ENCODE measurements at regions not wholly inside any gene's neighbourhood (a gene's known extent, or its start where the extent isn't known, plus 50 kb on each side); places are given as distances from the start of the nearest gene placed in this dataset.

- Histone ChIP-seq H3K4me2 (ENCODE audit: low read length) (no peak overlapping the region), H3K79me2 (ENCODE audit: insufficient read depth, low read depth, low read length) (no peaks in the 10 kb centered on the region), H3K27ac (ENCODE audit: low read depth, low read length, poor library complexity, severe bottlenecking) (no peak overlapping the region), H3K4me1 (ENCODE audit: insufficient read depth, low read length, poor library complexity, severe bottlenecking) (no peaks in the 10 kb centered on the region), H3K36me3 (ENCODE audit: insufficient read depth, low read length) (no peaks in the 10 kb centered on the region), H4K20me1 (ENCODE audit: insufficient read depth, low read length) (no peaks in the 10 kb centered on the region), H2AFZ (ENCODE audit: low read length) (no peak overlapping the region), H3K9me3 (ENCODE audit: low read length) (no peaks in the 10 kb centered on the region), H3K4me3 (ENCODE audit: low read depth, low read length, poor library complexity, severe bottlenecking) (no peak overlapping the region), H3K9me2 (ENCODE audit: insufficient read depth, low read length) (no peaks in the 10 kb centered on the region)
- no TSS peak for BruUV-seq (replicated peaks)
- intact Hi-C loops (cut with micrococcal nuclease; ENCODE audit: unreplicated experiment), result no loop called here
- ChIA-PET CTCF (ENCODE audit: unreplicated experiment) (no interaction called here), POLR2A (interaction anchor here (0.8 kb wide), 1 partner anchor 56 kb away, joined by 3 read pairs; no protein-coding TSS in a partner anchor)
- DNase-seq (ENCODE audit: low spot score), result no peak
- no peak for TF ChIP-seq EZH2phosphoT487 (IDR thresholded peaks at IDR 0.05; ENCODE audit: borderline replicate concordance, low read depth, low read length)
- TF ChIP-seq, protein P1, sequence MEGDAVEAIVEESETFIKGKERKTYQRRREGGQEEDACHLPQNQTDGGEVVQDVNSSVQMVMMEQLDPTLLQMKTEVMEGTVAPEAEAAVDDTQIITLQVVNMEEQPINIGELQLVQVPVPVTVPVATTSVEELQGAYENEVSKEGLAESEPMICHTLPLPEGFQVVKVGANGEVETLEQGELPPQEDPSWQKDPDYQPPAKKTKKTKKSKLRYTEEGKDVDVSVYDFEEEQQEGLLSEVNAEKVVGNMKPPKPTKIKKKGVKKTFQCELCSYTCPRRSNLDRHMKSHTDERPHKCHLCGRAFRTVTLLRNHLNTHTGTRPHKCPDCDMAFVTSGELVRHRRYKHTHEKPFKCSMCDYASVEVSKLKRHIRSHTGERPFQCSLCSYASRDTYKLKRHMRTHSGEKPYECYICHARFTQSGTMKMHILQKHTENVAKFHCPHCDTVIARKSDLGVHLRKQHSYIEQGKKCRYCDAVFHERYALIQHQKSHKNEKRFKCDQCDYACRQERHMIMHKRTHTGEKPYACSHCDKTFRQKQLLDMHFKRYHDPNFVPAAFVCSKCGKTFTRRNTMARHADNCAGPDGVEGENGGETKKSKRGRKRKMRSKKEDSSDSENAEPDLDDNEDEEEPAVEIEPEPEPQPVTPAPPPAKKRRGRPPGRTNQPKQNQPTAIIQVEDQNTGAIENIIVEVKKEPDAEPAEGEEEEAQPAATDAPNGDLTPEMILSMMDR (conservative IDR thresholded peaks at IDR 0.05; ENCODE audit: low read length), result no peak
Measured at GRCh38 chr12:91746976-91747375, 398.7 kb downstream of the BTG1 start.

DNA sequence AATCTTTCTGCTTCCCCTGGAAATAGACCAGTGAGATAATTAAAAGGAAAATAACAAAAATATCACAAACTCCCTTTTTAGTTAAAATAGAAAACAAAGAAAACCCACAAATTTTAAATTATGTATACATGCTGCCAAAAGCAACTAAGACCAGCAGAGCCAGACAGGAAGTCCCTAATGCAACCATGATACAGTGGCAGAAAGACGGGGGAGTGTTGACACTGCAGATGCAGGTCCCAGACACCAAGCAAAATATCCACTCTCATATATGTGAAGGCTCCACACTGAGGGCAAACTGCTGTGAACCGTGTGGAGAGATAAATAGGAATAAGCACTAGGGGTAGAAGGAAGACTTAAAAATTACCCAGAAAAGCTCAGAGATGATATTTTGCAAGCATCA, 401.0 kb downstream of the BTG1 start:
- CTCF ChIA-PET (ENCODE audit: unreplicated experiment), result no interaction called here
- Histone ChIP-seq H3K4me3 (ENCODE audit: low read depth, low read length, poor library complexity, severe bottlenecking) (no peak overlapping the region), H4K20me1 (ENCODE audit: insufficient read depth, low read length) (no peaks in the 10 kb centered on the region), H3K36me3 (ENCODE audit: insufficient read depth, low read length) (no peaks in the 10 kb centered on the region), H3K79me2 (ENCODE audit: insufficient read depth, low read depth, low read length) (no peaks in the 10 kb centered on the region), H3K4me2 (ENCODE audit: low read length) (no peak overlapping the region), H3K4me1 (ENCODE audit: insufficient read depth, low read length, poor library complexity, severe bottlenecking) (no peaks in the 10 kb centered on the region), H2AFZ (ENCODE audit: low read length) (no peak overlapping the region), H3K9me2 (ENCODE audit: insufficient read depth, low read length) (no peaks in the 10 kb centered on the region), H3K27ac (ENCODE audit: low read depth, low read length, poor library complexity, severe bottlenecking) (no peak overlapping the region), H3K9me3 (ENCODE audit: low read length) (no peaks in the 10 kb centered on the region)
- TF ChIP-seq EZH2phosphoT487 (IDR thresholded peaks at IDR 0.05; ENCODE audit: borderline replicate concordance, low read depth, low read length), result no peak
- TF ChIP-seq, protein P1 (conservative IDR thresholded peaks at IDR 0.05; ENCODE audit: low read length), result no peak
- BruUV-seq (replicated peaks), result no TSS peak
- POLR2A ChIA-PET, result no interaction called here
- DNase-seq (ENCODE audit: low spot score), result no peak
- intact Hi-C loops (cut with micrococcal nuclease; ENCODE audit: unreplicated experiment), result no loop called here

DNA sequence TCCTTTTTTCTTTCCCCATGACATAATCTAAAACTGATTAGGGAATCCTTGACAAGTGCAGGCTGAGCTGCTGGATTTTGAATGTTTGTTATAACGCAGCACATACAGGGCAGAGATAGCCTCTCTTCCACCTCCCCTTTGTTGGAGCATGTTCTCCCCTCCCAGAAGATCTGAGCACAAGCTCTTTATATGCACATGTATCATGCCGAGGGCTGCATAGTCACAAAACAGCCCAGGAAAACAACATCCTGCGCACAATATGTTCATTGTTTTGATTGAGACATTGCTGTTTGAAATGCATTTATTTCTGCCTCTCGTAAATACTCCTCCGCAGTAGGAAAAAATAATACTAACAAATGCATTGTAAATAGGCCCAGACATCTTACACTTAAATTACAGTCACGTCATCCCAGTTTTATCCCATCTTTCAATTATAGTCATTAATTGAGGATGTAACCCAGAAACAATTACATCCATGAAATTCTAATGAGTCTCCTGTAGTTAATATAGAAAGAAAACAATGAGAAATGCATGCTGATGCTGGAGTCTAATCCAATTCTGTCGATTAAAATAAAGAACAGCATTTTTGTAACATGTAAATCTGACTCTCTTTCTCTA, 401.8 kb downstream of the BTG1 start:
- TF ChIP-seq, protein P1 (conservative IDR thresholded peaks at IDR 0.05; ENCODE audit: low read length), result no peak
- no peak for TF ChIP-seq EZH2phosphoT487 (IDR thresholded peaks at IDR 0.05; ENCODE audit: borderline replicate concordance, low read depth, low read length)
- no TSS peak for BruUV-seq (replicated peaks)
- no peaks in the 10 kb centered on the region for H3K36me3 ChIP-seq (ENCODE audit: insufficient read depth, low read length)
- intact Hi-C loops (cut with micrococcal nuclease; ENCODE audit: unreplicated experiment), result no loop called here
- POLR2A ChIA-PET, result no interaction called here
- no peaks in the 10 kb centered on the region for H3K4me1 ChIP-seq (ENCODE audit: insufficient read depth, low read length, poor library complexity, severe bottlenecking)
- no peak overlapping the region for H3K4me3 ChIP-seq (ENCODE audit: low read depth, low read length, poor library complexity, severe bottlenecking)
- CTCF ChIA-PET (ENCODE audit: unreplicated experiment), result no interaction called here
- H3K9me3 ChIP-seq (ENCODE audit: low read length), result no peaks in the 10 kb centered on the region
- H4K20me1 ChIP-seq (ENCODE audit: insufficient read depth, low read length), result no peaks in the 10 kb centered on the region
- H3K9me2 ChIP-seq (ENCODE audit: insufficient read depth, low read length), result no peaks in the 10 kb centered on the region
- H3K4me2 ChIP-seq (ENCODE audit: low read length), result no peak overlapping the region
- H3K79me2 ChIP-seq (ENCODE audit: insufficient read depth, low read depth, low read length), result no peaks in the 10 kb centered on the region
- DNase-seq (ENCODE audit: low spot score), result no peak
- no peak overlapping the region for H3K27ac ChIP-seq (ENCODE audit: low read depth, low read length, poor library complexity, severe bottlenecking)
- no peak overlapping the region for H2AFZ ChIP-seq (ENCODE audit: low read length)
